ENCODE measurements at regions not wholly inside any gene's neighbourhood (a gene's known extent, or its start where the extent isn't known, plus 50 kb on each side); places are given as distances from the start of the nearest gene placed in this dataset.
"Not testable (repeated sequence)": the region's sequence is repeated elsewhere in the genome, so short reads cannot be mapped to it uniquely, and the experiment has no call there.

DNA sequence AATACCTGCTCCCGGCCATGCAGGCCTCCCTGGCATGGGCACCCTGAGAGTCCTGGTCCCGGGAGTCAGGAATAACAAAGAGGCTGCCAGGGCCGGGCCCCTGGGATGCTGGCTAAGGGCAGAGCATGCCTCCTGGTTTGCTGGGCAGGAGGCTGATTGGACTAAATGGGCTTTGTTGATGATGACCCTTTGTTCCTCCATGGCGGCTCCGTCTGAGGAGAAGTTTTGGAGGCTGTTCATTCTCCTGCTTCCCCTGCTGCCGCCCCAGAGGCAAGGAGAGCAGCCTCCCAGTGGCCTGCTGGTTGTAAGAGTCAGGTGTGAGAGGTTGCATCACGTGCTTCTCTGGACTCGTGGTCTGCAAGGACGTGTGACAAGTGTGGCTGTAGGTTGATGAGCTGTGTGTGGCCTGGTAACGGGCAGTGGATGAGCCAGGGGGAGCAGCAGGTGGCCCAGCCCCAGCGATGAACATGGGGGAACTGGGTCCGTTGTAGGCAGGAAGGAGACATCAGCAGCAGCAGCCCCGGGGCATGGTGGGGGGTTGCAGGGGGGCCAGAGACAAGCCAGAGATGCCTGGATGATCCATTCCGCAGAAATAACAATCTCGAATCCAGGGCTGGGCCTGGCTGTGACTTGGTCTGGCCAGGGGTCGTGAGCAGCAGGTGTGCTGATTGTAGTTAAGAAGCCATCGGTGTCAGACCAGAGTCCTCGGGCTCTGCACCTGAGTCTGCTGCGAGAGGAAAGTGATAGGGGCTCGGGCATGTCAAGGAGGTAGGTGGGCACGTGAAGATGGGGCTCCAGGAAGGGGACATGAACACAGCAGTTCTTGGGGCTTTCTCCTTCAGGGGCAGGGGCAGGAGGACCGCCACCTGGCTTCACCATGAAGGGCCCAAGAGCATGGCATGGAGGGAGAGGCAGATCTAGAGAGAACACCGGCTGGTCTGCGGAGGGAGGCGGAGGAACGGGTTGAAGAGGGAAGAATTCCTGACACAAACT, 101.4 kb downstream of the TNFRSF13B start:
- DNase-seq (ENCODE audit: low spot score), result no peak

DNA sequence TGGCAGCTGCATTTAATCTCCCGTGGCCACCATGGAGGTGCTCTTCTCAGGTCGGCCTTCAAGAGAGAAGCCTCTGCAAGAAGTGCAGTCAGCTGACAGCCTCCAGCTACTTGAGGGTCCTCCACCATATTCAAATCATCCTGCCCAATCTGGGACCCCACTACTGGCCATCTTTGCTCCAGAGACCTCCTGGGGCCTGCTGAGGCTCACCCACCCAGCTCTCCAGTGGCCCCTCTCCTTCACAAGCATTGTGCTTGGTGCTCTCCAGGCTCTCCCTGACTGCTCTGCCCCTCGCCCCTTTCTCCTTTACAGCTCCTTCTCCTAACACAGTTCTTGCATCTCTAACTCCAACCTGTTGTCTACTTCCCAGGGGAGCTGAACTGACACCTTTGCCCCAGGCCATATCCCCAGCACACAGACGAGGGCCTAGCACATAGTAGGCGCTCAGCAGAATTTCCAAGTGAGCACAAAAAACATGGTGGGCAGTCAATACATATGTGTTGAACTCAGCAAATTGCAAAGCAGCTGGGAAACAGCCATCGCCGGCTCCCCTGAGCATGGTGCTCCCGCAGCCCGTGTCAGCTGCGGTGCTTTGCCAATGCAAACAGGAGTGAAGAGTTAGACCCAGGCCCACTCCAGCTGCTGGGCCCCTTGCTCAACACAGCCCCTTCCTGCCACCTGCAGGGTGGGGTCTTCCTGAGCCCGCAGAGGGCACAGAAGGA, 102.2 kb downstream of the TNFRSF13B start:
- not testable (repeated sequence) for DNase-seq (ENCODE audit: low spot score)

DNA sequence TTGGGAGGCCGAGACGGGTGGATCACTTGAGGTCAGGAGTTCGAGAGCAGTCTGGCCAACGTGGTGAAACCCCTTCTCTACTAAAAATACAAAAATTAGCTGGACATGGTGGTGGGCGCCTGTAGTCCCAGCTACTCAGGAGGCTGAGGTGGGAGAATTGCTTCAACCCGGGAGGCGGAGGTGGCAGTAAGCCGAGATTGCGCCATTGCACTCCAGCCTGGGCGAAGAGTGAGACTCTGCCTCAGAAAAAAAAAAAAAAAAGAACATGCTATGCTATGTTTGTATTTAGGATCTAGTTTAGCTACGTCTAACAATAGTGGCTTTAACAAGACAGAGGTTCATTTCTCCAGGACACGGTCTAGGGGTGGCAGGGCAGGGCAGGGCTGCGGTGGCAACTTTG, 103.3 kb downstream of the TNFRSF13B start:
- DNase-seq (ENCODE audit: low spot score), result not testable (repeated sequence)

DNA sequence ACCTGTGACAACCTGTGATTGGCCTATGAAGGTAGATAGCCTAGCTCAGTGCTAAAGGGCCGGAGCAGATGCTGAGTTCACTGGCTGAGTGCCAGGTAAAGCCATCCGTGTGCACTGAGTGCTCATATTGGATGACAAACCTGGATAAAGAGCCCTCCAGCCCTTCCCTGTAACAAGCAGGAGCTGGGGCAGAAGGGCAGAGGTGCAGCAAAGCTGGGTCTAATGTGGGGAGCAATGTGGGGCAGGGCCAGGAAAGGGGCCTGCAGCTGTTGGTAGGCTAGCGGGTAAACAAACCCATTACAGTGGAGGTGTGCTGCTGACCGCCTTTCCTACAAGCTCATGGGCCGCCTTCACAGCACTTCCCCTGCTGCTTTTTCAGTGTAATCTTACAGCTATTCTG, 104.4 kb downstream of the TNFRSF13B start:
- DNase-seq (ENCODE audit: low spot score), result not testable (repeated sequence)

DNA sequence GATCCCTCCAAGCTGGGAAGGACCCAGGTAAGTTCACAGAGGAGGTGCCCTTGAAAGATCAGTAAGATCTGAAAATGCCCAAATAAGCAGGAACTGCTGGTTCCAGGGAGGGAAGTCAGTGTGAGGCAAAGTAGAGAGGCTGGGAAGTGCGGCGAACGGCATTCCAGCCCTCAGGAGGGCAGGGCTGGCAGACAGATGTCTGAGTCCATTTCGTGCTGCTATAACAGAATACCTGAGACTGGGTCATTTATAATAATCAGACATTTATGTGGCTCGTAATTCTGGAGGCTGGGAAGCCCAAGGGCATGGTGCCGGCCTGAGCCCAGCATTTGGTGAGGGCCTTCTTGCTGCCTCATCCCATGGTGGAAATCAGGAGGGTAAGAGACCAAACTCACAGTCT, 105.1 kb downstream of the TNFRSF13B start:
- DNase-seq (ENCODE audit: low spot score), result not testable (repeated sequence)

DNA sequence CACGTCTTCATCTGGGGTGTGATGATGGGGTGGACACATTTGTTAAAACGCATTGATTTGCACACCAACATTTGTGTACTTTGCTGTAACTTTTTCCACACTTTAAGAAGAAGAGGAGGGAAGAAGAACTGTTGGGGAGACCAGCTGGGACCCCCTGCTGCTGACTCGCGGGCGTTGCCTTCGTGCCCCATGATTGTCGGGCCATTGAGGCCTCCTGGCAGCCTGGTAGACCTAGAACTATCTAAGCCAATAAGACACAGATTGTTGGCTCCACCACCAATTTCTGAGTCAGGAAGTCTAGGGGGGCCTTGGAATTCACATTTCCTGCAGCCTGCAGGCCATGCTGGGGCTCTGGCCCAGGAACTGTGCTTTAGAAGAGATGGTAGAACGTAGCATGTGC, 105.5 kb downstream of the TNFRSF13B start:
- no peak for DNase-seq (ENCODE audit: low spot score)

DNA sequence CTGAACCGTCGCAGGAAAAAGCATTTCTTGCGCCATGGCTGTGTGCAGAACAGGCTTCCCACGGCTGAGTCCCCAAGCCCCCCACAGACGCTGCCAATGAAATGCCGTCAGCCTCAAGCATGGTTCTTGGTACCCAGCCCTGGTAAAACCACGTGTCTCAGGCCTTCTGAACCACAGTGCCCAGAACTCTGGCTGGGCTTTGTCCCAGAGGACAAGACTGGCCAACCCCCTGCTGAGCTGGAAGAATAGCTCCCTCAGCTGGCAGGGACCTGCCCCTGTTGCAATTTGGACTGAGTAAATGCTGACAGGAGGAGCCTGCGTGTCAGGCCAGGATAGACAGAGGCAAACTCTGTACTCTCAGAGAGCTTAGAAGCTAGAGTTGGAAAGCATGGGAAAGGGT, 106.2 kb downstream of the TNFRSF13B start:
- DNase-seq (ENCODE audit: low spot score), result not testable (repeated sequence)

DNA sequence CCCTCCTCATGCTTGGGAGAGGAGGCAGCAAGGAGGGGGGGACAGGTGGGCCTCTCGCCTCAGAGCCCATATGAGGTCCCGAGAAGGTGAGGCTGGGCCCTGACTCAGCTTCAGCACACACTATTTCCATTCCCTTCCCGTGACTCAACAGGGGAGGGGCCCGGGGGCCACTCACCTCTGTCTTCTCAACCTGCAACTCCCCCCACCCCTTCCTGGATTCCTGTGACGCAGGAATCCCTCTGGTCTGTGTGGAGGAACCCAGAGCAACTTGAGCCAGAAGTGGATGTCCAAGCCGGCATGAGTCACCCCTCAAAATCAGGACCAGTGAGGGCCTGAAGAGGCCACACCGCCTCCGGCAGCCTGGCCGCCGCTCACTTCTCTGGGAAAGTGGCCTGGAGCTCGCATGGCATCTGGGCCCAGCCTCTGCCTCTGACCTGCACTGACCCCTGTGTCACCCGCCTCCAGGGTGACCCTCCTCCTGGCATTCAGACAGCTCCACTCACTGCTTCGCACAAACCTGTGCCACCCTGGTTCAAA, 106.8 kb downstream of the TNFRSF13B start:
- DNase-seq (ENCODE audit: low spot score), result not testable (repeated sequence)

DNA sequence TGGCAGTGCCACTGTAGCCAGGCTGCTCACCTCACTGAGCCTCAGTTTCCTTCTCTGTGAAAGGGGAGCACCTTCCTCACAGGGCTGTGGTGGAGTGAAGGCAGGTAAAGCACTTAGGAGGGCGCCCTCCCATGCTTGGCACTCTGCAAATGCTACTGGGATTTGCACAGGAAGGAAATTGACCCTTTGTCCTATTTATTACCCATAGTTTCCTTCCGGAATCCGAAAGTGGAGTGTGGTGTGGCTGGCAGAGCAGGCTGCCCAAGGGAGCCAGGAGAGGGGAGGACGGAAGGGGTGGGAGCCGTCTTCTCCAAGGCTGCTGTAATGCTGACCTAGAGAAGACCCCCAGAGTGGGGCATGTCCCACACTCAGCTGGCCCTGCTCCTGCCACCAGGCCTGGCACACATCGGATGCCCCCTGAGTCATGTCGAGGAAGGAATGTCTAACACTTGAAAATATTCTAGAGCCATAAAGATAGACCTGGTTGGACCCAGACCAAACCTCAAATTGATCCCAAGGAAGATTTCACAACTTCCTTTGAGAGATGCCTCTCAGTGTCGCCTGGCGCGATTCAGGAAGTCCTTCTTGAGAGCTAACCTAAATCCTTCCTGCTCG, 107.3 kb downstream of the TNFRSF13B start:
- not testable (repeated sequence) for DNase-seq (ENCODE audit: low spot score)

DNA sequence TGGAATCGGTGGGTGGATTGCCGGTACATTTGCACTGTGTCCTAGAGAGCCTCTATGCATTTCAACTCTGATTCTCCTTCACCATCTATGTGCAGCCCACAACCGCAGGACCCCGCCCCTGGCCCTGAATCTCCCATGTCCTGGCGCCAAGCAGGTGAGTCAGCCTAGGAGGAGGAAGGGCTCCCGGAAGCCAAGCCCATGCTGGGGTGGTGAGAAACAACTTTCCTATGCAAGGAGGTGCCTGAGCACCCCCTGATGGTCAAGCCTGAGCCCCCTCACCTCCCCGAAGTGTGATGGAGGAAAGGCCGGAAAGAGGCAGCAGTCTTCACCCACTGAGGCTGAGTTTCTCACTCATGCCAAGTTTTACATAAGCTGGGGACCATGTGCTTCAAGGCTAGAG, 110.8 kb downstream of the TNFRSF13B start:
- DNase-seq (ENCODE audit: low spot score), result not testable (repeated sequence)

DNA sequence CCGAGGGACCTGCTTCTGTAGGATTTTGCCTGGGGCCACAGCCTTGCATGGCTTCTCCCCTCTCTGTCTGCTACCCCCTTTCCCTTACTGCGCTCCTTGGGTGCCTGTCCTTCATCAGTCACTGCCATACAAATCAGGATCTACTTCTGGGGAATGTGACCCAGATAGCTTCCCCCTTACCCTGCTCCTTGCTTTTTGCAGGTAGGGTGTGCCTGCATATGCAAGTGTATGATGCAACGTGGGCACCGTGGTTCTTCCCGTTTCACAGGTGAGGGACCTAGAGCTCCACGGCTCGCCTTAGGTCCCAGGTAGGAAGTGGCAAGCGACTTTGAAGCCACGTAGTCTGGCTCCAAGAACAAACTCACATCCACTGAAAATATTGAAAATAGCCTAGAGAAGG, 111.5 kb downstream of the TNFRSF13B start:
- not testable (repeated sequence) for DNase-seq (ENCODE audit: low spot score)

DNA sequence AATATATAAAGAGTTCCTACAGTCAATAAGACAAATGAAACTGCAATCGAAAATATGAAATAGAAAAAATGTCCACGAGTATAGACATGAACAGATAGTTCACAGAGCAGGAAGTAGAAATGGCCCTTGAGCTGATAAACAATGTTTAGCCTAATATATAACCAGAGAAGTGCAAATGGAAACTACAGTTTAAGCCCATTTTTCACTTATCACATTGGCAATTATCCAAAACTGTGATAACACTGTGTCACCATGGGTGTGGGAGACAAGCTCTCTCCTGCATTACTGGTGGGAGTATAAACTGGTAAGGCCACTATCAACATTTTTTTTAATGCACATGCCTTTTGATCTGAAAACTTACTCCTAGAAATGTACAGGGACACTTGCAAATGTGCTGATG, 112.4 kb downstream of the TNFRSF13B start:
- DNase-seq (ENCODE audit: low spot score), result not testable (repeated sequence)

DNA sequence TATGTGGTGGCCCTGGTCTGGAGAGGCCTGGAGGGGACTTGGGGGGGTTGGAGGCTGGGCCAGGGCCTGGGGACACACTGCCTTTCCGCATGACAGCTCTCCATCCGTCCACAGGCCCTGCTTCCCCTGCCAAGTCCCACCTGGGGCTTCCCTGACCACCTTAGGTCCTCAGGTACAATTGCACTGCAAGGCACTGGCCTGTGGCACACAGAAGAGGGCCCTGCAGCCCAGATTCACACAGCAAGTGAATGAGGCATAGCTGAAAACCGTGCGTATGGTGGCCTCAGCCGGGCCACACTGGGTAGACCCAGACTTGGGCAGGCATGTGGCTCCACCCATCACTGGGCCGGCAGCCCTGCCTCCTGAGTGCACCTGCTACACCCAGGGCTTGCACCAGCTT, 114.2 kb downstream of the TNFRSF13B start:
- not testable (repeated sequence) for DNase-seq (ENCODE audit: low spot score)

DNA sequence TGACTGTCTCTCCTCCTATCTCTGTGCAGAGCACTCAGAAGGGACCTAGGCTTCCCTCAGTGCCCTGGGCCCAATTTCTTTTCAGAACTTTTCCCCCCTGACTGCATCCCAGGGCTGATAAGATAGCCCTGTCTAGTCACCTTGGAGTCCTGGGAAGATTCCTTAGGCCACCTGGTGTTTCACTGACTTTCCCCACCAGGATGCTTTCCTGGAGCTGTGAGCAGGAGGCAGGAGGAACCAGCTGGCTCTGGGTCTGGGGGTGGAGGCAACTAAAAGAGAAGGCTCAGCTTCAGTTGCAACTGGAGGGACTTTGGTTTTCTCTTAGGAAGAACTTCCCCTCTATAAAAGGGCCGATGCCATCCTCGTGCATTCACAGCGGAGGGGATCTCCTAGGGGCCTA, 115.1 kb downstream of the TNFRSF13B start:
- DNase-seq (ENCODE audit: low spot score), result not testable (repeated sequence)

DNA sequence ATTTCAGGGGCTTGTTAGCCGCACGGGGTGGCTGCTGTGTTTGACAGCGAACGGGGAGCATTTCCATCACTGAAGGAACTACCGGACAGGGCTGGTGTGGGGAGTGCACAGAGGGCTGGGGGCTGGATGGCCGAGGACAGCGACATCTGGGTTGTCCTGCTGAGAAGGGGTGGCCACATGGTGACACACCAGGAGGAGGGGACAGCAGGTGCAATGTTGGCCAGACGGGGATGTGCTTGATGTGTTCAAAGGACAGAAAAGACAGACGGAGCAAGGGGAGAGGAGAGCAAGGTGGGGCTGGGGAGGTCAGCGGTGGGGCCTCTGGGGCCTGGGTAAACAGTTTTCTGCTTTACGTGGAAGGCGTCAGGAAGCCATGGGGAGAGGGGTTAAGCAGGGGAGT, 115.7 kb downstream of the TNFRSF13B start:
- not testable (repeated sequence) for DNase-seq (ENCODE audit: low spot score)

DNA sequence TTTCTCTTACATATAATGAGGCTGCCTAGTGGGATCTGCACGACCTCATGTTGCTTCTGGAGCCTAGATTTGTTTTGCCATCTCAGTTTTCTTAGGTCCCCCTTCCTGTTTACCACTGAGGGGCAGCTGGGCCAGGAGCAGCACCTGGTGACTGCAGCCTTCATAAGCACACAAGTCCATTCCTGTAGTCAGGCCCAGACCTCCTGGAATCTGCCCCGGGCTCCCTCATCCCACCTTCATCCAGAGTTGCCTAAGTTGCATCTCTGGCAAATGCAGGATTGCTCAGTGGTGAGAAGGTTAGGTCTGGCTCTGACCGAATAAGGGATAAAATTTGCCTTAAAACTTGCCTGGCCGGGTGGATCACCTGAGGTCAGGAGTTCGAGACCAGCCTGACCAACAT, 117.3 kb downstream of the TNFRSF13B start:
- DNase-seq (ENCODE audit: low spot score), result not testable (repeated sequence)

DNA sequence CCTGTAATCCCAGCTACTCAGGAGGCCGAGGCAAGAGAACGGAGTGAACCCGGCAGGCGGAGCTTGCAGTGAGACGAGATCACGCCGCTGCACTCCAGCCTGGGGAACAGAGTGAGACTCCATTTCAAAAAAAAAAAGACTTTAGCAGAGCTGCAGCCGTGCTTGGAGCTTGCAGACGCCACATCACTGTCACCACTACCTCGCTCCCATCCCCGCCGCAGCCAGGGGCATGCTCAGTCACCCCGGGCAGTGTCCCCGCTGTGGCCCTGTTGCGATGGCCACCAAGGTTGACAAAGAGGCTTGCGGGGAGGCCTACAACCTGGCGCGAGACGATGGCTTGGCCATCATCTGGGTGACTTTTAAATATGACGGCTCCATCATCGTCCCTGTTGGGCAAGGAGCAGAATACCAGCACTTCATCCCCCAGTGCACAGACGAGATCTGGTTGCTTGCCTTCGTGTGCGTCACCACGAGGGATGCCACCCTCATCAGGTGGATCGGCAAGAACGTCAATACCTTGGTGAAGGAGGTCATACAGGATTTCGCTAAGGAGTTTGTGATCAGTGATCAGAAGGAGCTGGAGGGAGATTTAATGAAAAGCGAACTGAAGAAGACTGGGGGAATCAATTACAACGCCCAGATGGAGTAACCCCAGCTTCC, 118.1 kb downstream of the TNFRSF13B start:
- no peak for DNase-seq (ENCODE audit: low spot score)

DNA sequence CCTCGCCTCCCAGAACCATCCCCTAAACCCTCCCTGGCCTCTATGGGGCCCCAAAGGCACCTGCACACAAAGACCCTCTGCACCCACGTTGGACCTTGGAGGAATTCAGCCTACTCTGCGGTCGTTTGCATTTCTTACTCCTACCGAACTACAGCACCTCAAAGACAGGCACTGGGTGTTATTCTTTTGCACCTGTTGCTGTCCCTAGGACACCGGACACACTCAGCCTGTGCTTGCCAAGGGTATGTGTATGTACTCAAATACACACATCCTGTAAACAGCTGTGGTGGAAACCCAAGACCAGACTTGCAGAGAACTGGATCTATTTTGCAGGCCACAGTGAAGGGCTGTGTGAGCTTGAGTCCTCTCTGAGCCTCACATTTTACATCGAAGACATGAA, 122.1 kb downstream of the TNFRSF13B start:
- DNase-seq (ENCODE audit: low spot score), result not testable (repeated sequence)

DNA sequence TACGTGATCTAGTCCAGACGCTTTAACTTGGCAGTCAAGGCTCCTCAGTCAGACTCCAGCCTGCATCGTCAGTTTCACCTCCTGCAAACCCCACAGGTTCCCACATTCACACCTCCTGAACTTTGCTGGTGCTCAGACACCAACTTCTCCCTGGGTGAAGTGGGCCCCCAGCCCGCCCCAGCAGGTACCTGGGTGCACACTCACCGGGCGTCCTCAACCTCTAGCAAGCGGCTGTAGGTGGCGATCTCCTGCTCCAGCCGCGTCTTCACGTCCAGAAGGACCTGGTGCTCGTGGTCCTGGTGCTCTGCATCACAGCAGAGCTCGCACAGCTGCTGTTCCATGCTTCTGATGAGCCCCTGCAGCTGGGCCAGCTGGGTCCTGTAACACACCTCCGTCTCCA, 122.9 kb downstream of the TNFRSF13B start:
- not testable (repeated sequence) for DNase-seq (ENCODE audit: low spot score)

DNA sequence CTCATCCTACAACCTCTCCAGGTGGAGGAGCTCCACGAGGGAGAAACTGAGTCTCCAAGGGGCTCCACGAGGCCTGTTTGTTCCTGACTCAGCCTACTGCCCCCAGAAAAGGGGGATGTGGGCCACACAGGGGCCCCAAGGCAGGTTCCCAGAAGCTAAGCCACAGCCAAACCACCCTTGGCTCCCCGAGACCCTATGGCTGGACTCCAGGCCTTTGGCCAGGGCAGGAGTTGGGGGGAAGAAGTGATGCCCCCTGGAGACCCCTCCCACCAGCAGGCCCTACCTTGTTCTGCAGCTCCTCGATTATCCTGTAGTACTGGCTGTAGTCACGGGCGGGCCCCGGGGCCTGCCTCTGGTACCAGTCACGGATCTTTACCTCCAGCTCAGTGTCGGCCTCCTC, 126.8 kb downstream of the TNFRSF13B start:
- not testable (repeated sequence) for DNase-seq (ENCODE audit: low spot score)

DNA sequence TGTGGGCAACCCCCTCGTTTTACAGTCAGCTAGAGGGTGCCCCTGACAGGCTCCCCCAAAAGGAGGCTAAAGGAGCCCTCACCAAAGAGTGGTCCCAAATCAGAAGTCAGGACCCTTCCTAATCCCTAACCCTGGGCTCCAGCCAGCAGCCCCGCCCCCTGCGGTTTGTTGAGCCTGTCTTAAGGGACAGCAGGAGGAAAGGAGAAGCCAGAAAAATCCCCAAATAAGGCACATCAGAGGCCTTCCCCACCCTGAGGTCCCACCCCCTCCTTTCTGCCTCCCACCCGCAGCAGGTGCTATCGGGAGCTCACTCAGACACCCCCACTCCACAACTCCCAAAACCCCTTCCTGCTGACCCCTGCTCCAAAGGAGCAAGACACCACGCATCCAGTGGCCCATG, 127.2 kb downstream of the TNFRSF13B start:
- not testable (repeated sequence) for DNase-seq (ENCODE audit: low spot score)

DNA sequence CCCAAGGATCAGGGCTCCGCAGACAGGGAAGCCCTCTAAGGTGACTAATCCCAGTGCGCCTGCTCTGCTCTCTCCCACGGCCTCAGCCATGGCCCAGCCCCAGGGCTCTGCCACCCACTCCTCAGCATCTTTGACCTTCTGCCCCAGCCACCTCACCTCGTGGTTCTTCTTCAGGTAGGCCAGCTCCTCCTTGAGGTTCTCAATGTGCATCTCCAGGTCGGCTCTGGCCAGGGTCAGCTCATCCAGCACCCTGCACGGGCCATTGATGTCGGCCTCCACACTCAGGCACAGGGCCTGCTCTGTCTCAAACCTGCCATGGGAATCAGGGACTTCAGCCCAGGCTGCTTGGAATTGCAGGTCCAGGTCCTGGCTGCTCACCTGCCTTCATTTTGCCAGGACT, 128.4 kb downstream of the TNFRSF13B start:
- DNase-seq (ENCODE audit: low spot score), result not testable (repeated sequence)
